CMK (cell line): ENCODE measurements at regions not wholly inside any gene's neighbourhood (a gene's known extent, or its start where the extent isn't known, plus 50 kb on each side); places are given as distances from the start of the nearest gene placed in this dataset.
"Not testable (repeated sequence)": the region's sequence is repeated elsewhere in the genome, so short reads cannot be mapped to it uniquely, and the experiment has no call there.

Experiments used
- DNase-seq: peaks from one replicate; pipeline ENCODE4 v3.0.0-alpha.2; 2010; ENCODE audit warnings: low read depth

- DNase-seq, result no peak
Measured at GRCh38 chr2:207328944-207329386, 163.2 kb upstream of the KLF7 start.

GRCh38 chr2:207330912-207331311 is 165.2 kb upstream of the KLF7 start:
- DNase-seq, result no peak

- DNase-seq, result no peak
Measured at GRCh38 chr2:207331674-207332073, 165.9 kb upstream of the KLF7 start.

- no peak for DNase-seq
Measured at GRCh38 chr2:207332480-207333212, 166.9 kb upstream of the KLF7 start.

- DNase-seq, result no peak
Measured at GRCh38 chr2:207333599-207334300, 168.0 kb upstream of the KLF7 start.

GRCh38 chr2:207334301-207334623 is 168.5 kb upstream of the KLF7 start:
- DNase-seq, result no peak

GRCh38 chr2:207334624-207335371 is 169.1 kb upstream of the KLF7 start:
- no peak for DNase-seq

GRCh38 chr2:207337234-207338219 is 171.8 kb upstream of the KLF7 start:
- DNase-seq, result no peak

GRCh38 chr2:207338220-207338607 is 172.5 kb upstream of the KLF7 start:
- DNase-seq, result no peak

GRCh38 chr2:207338610-207339009 is 172.9 kb upstream of the KLF7 start:
- no peak for DNase-seq

GRCh38 chr2:207341112-207341750 is 175.5 kb upstream of the KLF7 start:
- DNase-seq, result no peak

GRCh38 chr2:207341804-207342203 is 176.1 kb upstream of the KLF7 start:
- no peak for DNase-seq

- DNase-seq, result not testable (repeated sequence)
Measured at GRCh38 chr2:207344596-207345394, 179.0 kb upstream of the KLF7 start.

GRCh38 chr2:207351171-207351570 is 178.6 kb upstream of the CREB1 start:
- no peak for DNase-seq

GRCh38 chr2:207352978-207353671 is 176.6 kb upstream of the CREB1 start:
- DNase-seq, result no peak

- no peak for DNase-seq
Measured at GRCh38 chr2:207353836-207354235, 175.9 kb upstream of the CREB1 start.

GRCh38 chr2:207354462-207354861 is 175.3 kb upstream of the CREB1 start:
- DNase-seq, result no peak

GRCh38 chr2:207356567-207356966 is 173.2 kb upstream of the CREB1 start:
- no peak for DNase-seq

GRCh38 chr2:207357216-207357615 is 172.5 kb upstream of the CREB1 start:
- no peak for DNase-seq

GRCh38 chr2:207362716-207363115 is 167.0 kb upstream of the CREB1 start:
- no peak for DNase-seq
